ENCODE measurements at regions not wholly inside any gene's neighbourhood (a gene's known extent, or its start where the extent isn't known, plus 50 kb on each side); places are given as distances from the start of the nearest gene placed in this dataset.

DNA sequence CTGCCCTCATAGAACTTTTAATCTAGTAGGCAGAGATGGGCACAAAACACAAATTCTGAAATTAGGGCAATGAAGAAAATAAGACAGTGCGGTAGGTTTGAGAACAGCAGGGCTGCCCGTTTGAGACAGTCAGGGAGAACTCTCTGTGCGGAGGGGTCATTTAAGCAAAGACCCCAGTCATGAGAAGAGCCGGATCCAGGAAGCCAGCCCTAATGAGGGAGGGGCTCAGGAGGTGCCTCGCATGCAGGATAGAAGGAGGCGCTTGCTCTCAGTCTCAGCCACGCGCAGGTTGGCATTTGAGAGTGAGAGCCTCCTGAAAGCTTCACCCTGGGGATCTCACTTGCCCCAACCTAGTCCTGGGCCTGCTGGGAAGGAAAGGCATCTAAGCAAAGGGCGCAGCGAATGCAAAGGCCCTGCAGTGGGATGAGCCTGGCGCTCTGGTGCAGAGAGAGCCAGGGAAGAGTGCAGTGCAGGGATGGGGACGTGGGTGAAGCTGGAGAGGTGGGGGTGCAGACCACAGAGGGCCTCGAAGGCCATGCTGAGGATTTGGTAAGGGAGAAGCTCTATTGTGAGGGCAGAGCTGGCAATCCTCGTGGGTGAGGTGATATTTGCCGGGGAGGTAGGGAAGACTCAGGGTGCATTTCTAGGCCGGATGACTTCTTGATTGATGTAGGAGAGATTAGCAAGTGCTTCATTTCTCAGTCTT lies 130.0 kb upstream of the PTPN1 start:
- POLR2A ChIA-PET: no interaction called here
- DNase-seq (ENCODE audit: extremely low read depth in 1 of 4, low spot score in 3 of 4) (no peak), FAIRE-seq (no peak), ATAC-seq (no peak)
- H3K4me2 ChIP-seq (ENCODE audit: insufficient read depth, low read length): no peak overlapping the region
- intact Hi-C loops (cut with micrococcal nuclease): no loop called here
- in situ Hi-C loops (cut with MboI): no loop called here
- H3K9ac ChIP-seq (ENCODE audit: insufficient read depth in 1 of 2, low read depth in 2 of 2, low read length in 2 of 2): peak overlapping the region in 1 of 2 experiments; percentile 35; a peak in 2 of 4 replicates
- CTCF ChIA-PET (ENCODE audit: low intra/inter-chr PET ratio): no interaction called here
- no peak overlapping the region for H3K4me3 ChIP-seq
- H3K9me1 ChIP-seq (ENCODE audit: control insufficient read depth, insufficient read depth, low read length): no peaks in the 10 kb centered on the region
- no peaks in the 10 kb centered on the region for H3K9me3 ChIP-seq (replicated peaks; ENCODE audit: control insufficient read depth, insufficient read depth, low read depth, low read length)
- H3K79me2 ChIP-seq (ENCODE audit: control insufficient read depth, insufficient read depth, low read length): no peaks in the 10 kb centered on the region
- 75% methylated on average over 16 of the region's 16 CpGs for WGBS (ENCODE audit: insufficient coverage, low coverage, missing lambda C conversion rate)
- no peaks in the 10 kb centered on the region for H3K27me3 ChIP-seq (ENCODE audit: control insufficient read depth in 2 of 2, insufficient read depth in 2 of 2, low read length in 2 of 2)
- H3K36me3 ChIP-seq (ENCODE audit: control insufficient read depth, insufficient read depth, low read length): no peaks in the 10 kb centered on the region
- H2AFZ ChIP-seq (ENCODE audit: low read depth, low read length): no peak overlapping the region
- no peak overlapping the region for H3K27ac ChIP-seq (ENCODE audit: extremely low read depth, low read depth, low read length)
- H3K4me1 ChIP-seq (replicated peaks in 1 of 2; ENCODE audit: control insufficient read depth in 2 of 2, insufficient read depth in 2 of 2, low read length in 2 of 2): peaks cover 33 to 48% of the 10 kb centered on the region in 2 experiments
- no peaks in the 10 kb centered on the region for H4K20me1 ChIP-seq (replicated peaks; ENCODE audit: control insufficient read depth, insufficient read depth, low read length)
- BruUV-seq (replicated peaks): no TSS peak
- TF ChIP-seq HDAC2 (IDR thresholded peaks at IDR 0.05) (no peak), GTF2F1 (IDR thresholded peaks at IDR 0.05; ENCODE audit: low read depth, low read length) (no peak), SMAD2 (IDR thresholded peaks at IDR 0.05; ENCODE audit: low read depth, low read length) (no peak), PREB (CRISPR knock-in tag; IDR thresholded peaks at IDR 0.05) (no peak), ETS2 (tag; IDR thresholded peaks at IDR 0.05; ENCODE audit: borderline replicate concordance, poor library complexity, severe bottlenecking) (no peak), ZNF644 (tag; IDR thresholded peaks at IDR 0.05; ENCODE audit: low read depth) (no peak), POLR2B (IDR thresholded peaks at IDR 0.05; ENCODE audit: low read depth, partially characterized antibody) (no peak), PHF21A (IDR thresholded peaks at IDR 0.05; ENCODE audit: borderline replicate concordance, low read depth) (no peak), KLF16 (IDR thresholded peaks at IDR 0.05) (no peak)
- TF ChIP-seq, protein P1, sequence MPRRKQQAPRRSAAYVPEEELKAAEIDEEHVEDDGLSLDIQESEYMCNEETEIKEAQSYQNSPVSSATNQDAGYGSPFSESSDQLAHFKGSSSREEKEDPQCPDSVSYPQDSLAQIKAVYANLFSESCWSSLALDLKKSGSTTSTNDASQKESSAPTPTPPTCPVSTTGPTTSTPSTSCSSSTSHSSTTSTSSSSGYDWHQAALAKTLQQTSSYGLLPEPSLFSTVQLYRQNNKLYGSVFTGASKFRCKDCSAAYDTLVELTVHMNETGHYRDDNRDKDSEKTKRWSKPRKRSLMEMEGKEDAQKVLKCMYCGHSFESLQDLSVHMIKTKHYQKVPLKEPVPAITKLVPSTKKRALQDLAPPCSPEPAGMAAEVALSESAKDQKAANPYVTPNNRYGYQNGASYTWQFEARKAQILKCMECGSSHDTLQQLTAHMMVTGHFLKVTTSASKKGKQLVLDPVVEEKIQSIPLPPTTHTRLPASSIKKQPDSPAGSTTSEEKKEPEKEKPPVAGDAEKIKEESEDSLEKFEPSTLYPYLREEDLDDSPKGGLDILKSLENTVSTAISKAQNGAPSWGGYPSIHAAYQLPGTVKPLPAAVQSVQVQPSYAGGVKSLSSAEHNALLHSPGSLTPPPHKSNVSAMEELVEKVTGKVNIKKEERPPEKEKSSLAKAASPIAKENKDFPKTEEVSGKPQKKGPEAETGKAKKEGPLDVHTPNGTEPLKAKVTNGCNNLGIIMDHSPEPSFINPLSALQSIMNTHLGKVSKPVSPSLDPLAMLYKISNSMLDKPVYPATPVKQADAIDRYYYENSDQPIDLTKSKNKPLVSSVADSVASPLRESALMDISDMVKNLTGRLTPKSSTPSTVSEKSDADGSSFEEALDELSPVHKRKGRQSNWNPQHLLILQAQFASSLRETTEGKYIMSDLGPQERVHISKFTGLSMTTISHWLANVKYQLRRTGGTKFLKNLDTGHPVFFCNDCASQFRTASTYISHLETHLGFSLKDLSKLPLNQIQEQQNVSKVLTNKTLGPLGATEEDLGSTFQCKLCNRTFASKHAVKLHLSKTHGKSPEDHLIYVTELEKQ (CRISPR knock-in tag; IDR thresholded peaks at IDR 0.05): no peak
- TF ChIP-seq, protein P2, sequence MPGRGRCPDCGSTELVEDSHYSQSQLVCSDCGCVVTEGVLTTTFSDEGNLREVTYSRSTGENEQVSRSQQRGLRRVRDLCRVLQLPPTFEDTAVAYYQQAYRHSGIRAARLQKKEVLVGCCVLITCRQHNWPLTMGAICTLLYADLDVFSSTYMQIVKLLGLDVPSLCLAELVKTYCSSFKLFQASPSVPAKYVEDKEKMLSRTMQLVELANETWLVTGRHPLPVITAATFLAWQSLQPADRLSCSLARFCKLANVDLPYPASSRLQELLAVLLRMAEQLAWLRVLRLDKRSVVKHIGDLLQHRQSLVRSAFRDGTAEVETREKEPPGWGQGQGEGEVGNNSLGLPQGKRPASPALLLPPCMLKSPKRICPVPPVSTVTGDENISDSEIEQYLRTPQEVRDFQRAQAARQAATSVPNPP (IDR thresholded peaks at IDR 0.05; ENCODE audit: borderline replicate concordance, insufficient read depth, insufficient read length): no peak
- TF ChIP-seq, protein P3, sequence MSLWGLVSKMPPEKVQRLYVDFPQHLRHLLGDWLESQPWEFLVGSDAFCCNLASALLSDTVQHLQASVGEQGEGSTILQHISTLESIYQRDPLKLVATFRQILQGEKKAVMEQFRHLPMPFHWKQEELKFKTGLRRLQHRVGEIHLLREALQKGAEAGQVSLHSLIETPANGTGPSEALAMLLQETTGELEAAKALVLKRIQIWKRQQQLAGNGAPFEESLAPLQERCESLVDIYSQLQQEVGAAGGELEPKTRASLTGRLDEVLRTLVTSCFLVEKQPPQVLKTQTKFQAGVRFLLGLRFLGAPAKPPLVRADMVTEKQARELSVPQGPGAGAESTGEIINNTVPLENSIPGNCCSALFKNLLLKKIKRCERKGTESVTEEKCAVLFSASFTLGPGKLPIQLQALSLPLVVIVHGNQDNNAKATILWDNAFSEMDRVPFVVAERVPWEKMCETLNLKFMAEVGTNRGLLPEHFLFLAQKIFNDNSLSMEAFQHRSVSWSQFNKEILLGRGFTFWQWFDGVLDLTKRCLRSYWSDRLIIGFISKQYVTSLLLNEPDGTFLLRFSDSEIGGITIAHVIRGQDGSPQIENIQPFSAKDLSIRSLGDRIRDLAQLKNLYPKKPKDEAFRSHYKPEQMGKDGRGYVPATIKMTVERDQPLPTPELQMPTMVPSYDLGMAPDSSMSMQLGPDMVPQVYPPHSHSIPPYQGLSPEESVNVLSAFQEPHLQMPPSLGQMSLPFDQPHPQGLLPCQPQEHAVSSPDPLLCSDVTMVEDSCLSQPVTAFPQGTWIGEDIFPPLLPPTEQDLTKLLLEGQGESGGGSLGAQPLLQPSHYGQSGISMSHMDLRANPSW (CRISPR knock-in tag; IDR thresholded peaks at IDR 0.05): no peak
- TF ChIP-seq, protein P4, sequence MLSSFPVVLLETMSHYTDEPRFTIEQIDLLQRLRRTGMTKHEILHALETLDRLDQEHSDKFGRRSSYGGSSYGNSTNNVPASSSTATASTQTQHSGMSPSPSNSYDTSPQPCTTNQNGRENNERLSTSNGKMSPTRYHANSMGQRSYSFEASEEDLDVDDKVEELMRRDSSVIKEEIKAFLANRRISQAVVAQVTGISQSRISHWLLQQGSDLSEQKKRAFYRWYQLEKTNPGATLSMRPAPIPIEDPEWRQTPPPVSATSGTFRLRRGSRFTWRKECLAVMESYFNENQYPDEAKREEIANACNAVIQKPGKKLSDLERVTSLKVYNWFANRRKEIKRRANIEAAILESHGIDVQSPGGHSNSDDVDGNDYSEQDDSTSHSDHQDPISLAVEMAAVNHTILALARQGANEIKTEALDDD (IDR thresholded peaks at IDR 0.05): no peak

All from K562 (cell line).